Peyer's patch (tissue), 4 donors: ENCODE measurements at regions not wholly inside any gene's neighbourhood (a gene's known extent, or its start where the extent isn't known, plus 50 kb on each side); places are given as distances from the start of the nearest gene placed in this dataset.

Source experiments
- POLR2A ChIP-seq, 2 donors: fragments of 450-650 bp; IDR thresholded peaks; one replicate each; pipeline ENCODE4 v1.5.1; 2017; ENCODE audit warnings: antibody characterized with exemption in 2 of 2, mild to moderate bottlenecking in 2 of 2, moderate library complexity in 2 of 2
- TF ChIP-seq, protein P1 (sequence below), 6 experiments: fragments of 450-650 bp in 4 of 6; fragments of 200-600 bp in 2 of 6; sonication (generic) in 1 of 6; IDR thresholded peaks; one replicate each; pipeline ENCODE4 v1.5.1; 2017 to 2019; ENCODE audit warnings: antibody characterized with exemption in 6 of 6, mild to moderate bottlenecking in 3 of 6, moderate library complexity in 1 of 6

DNA sequence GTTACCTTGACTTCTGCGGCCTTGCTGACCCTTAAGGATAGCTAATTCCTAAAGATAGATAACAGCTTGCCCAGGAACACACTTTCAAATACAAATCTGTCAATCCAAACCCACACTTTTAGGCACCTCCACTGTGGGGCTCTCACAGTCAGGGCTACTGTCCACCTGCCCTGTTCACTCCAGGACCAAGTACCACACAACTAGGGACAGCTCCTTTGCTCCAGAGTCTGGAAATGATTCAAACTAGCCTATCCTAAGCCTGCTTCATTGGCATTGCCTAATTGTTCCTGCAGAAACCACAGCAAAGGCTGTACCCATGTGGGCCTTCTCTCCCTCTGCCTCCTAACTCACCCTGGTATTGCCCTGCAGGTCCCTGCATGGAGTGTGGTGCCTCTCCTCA lies 538.9 kb upstream of the IGFBP3 start:
- TF ChIP-seq, protein P1, sequence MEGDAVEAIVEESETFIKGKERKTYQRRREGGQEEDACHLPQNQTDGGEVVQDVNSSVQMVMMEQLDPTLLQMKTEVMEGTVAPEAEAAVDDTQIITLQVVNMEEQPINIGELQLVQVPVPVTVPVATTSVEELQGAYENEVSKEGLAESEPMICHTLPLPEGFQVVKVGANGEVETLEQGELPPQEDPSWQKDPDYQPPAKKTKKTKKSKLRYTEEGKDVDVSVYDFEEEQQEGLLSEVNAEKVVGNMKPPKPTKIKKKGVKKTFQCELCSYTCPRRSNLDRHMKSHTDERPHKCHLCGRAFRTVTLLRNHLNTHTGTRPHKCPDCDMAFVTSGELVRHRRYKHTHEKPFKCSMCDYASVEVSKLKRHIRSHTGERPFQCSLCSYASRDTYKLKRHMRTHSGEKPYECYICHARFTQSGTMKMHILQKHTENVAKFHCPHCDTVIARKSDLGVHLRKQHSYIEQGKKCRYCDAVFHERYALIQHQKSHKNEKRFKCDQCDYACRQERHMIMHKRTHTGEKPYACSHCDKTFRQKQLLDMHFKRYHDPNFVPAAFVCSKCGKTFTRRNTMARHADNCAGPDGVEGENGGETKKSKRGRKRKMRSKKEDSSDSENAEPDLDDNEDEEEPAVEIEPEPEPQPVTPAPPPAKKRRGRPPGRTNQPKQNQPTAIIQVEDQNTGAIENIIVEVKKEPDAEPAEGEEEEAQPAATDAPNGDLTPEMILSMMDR (IDR thresholded peaks at IDR 0.05) = no peak
- no peak for TF ChIP-seq POLR2A (IDR thresholded peaks at IDR 0.05)
